HG03354 (cell line): ENCODE measurements at regions not wholly inside any gene's neighbourhood (a gene's known extent, or its start where the extent isn't known, plus 50 kb on each side); places are given as distances from the start of the nearest gene placed in this dataset.

ENCODE experiments used
- ATAC-seq: cut with Tn5 transposase; IDR thresholded peaks from one replicate; pipeline ENCODE4 v1.9.1; 2021; ENCODE audit warnings: mild to moderate bottlenecking; ENCODE audit not compliant: unreplicated experiment, poor library complexity, severe bottlenecking

DNA sequence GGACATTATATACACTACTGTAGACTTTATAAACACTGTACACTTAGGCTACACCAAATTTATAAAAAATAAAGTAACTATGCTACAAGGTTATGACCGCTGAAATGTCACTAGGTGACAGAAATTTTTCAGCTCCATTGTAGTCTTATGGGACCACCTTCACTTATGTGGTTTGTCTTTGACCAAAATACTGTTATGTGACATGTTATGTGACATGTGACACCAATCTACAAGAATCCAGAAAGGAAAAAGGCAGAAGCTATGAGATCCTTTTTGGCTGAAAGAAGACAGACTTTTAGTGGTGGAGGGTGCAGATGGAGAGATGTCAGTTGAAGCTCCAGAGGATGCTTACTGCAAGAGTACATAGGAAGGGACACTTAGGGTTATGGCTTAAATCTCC lies 1378.4 kb upstream of the TENM4 start:
- no peak for ATAC-seq

DNA sequence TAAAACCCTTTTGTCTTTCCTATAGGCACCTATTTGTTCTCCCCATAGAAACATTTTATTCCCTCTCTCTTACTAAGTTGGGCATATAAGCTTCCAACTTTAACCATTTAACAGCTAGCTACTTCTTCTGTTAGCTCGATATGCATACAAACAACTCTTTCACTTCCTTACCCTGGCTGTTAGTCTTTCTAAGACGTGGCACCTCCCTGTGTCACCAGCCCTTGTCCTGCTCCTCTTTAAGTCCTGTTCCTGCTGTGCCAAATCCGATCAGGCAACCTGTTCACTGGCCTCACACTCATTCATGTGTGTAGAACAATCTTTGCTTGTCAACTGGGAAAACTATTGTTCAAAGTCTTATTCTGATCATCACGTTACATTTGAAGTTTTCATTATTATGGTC lies 1376.1 kb upstream of the TENM4 start:
- peak; percentile 37 for ATAC-seq

DNA sequence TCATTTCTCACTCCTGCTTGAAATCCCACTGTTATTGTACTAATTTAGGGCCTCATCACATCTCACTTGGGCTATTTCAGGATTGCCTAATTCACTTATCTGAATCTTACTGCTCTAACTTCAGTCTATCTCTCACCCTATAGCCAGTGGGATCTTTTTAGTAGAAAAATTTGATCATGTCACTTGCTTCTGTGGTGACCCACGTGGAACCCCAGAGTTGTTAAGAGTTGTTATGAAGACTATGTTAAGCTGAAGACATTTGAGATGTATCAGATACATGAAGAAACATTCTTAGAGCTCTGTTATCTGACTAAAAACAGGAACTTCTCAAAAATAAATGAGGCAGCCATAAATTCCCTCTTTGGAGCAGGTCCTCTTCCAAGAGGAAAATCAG lies 1375.6 kb upstream of the TENM4 start:
- peak; percentile 55 for ATAC-seq

DNA sequence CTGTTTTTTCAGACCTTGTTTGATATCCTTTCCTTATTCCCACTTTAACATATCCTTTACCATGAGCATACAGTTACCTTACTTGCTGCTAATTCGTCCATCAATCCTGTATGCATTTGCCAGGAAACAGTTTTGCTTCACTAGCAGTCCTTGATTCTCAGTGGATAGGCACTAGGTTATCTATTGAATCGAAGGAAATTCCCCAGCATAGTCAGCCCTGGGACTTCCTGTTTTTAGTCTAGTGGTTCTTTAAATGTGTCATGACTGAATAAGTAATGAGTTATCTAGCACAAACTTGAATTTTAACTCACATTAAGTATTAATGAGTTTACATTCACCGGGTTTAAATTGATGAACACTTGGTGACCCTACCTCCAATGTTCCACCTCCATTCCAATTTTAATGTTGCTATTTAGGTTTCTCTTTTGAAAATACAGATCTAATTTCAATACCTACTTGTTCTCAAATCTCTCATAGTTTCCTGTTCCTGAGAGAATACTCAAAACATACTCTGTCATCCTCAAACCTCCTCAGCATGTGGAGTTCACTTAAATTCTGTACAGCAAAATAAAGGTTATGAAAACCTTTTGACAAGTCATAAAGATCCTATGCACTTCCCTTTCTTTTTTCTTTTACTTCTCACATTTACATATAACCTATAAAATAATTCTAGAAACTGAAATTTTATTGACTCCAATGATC lies 1375.1 kb upstream of the TENM4 start:
- ATAC-seq, result peak; percentile 91

DNA sequence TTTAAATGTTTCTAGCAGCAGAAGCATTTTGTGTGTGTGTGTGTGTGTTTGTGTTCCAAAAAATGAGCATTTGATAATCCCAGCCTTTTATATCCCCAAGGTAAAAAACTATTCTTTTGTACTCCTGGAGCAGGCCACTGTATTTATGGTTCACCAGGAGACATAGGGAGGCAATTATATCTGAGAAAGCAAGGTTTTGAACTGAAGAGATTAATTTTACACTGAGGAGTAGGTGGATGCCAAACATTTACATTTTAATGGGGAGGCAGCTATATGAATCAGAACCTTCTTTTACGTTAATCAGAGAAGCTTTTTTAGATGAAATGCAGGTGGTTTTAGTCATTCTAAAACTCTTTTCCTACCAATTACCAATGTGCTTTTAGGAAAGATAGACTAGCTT lies 1374.0 kb upstream of the TENM4 start:
- ATAC-seq, result no peak

DNA sequence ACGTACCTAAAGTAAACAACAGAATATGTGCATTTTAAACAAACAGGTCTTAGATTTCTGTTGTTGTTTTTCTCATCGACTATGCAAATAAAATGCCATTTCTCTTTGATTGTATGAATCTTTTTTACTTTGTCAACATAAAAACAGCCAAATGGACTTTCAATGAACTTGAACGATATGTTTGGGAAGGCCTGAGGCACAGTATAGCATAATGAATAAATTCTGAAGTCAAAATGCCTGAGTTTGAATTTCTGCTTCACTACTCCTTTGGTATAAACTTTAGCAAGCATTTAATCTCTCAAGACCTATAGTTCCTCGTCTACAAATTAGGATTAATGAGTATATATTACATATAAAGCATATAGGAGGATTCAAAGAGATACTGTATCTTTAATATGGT lies 1369.9 kb upstream of the TENM4 start:
- ATAC-seq, result no peak

DNA sequence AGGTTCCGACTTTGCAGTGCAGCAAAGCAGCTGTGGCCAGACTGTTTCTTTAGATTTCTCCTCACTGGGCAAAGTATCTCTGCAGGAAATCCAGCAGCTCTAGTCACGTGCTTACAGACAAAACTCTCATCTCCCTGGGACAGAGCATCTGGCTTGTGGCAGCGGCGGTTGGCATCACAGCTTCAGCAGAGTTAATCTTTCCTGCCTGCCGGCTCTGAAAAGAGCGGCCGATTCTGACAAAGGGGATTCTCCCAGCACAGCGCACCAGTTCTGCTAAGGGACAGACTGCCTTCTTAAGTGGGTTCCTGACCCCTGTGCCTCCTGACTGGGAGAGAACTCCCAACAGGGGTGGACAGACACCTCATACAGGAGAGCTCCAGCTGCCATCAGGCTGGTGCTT lies 1357.3 kb upstream of the TENM4 start:
- no peak for ATAC-seq

DNA sequence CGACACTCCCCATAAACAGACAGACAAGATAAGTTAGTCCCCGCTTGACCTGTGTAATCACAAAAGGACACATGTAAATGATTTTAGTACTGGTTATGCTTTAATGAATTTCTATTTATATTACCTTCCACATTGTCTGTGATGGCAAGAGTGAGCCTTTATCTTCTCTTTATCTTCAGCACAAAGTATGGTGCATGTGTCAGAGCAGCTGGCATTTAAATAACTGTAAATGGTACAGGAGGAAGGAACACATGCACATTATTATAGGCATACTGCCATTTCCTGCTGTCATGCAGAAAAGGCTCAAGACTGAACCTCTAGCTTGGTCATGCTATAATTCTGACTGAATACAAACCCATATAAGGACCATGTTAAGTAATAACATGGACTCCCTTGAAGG lies 1342.7 kb upstream of the TENM4 start:
- no peak for ATAC-seq

DNA sequence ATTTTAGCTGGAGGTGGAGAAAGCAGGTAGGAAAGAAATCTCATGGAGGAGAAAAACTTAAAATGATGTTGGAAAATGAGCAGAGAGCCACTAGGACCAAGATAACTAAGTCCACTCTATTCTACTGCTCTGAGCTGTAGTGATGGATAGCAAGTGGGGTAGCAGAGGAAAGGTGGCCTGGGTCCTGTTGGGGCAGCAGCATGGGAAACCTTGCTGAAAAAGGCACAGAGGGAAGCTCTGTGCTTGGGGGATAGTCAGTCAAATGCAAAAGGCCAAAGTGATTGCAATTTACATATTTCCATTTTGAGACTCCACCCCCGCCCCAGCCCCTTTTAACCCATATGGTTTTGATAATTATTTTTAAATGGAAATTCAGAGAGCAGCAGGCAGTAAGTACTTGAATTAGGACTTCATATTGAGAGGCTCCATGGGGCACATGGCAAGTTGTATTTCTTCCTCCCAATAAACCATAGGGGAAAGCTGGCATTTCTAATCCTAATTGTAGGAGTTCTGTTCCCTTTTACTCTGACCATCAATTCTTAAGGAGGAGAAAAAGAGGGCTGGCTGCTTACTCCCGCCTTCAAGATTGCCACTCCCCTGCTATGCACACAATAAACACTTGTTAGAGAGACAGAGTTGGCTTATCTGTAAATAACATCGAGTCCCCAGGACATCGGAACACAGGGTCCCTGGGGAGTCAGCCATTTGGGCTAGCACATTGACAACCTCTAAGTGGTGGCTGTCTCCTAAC lies 1341.5 kb upstream of the TENM4 start:
- ATAC-seq, result no peak

DNA sequence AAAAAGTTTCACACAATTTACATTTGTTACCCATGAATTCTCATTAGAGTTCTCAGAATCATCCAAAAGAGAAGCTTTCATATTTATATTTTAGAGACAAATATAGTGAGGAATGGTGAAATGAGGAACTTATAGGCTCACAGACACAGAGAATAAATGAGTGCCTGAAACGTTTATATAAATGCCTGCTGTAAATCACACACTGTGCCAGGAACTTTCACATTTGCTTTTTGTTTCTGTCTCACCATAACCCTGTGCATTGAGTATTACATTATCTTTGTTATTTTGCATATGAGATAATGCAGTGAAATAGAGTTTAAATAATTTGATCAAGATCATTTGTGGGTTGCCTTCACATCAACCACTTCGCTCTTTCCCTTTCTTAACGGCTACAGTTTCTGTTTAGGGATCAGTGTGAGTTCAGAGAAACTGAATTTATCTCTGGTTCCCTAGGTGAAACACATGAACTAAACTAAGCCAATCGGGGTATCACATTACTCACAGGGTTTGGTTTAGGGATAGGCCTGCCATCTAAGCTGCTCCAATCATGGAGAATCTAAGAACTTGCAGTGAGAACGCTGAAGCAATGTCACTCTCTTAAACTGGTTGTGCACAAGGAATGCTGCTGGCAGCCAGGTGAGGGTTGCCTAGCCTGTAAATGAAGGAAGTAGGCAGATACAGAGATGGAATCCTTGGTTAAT lies 1339.2 kb upstream of the TENM4 start:
- no peak for ATAC-seq

DNA sequence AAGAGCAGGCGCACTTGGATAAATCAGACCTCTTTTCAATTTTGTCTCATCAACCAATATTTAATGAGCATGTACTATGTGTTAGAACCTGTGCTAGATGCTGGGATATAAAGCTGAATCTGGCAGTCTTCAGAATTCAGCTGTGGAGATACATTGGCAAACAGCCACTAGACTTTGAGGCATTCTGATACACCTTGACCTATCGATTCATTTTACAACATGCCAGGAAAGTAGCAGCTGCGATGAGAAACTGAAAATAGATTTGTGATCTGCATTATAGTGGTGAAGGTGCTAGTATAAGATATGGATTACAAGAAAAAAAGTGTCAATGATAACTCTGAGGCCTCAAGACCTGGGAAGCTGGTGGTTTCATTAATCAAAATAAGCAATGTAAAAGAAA lies 1338.1 kb upstream of the TENM4 start:
- ATAC-seq, result no peak

DNA sequence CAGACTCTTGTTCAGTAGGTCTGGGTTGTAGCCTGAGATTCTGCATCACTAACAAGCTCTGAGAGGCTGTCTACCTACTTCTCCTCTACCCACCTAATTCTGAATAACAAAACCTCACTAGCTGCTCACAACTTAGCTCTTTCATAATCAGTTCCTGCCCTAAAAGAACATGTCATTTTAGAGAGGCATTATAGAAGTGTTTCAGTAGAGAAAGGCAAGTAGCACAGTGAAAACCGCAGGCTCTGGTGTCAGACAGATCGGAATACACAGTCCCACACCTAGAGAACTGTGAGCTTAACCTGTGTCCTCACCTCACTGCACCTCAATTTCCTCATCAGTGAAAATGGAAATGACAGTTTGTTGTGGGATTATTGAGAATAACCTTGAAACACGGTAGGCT lies 1337.6 kb upstream of the TENM4 start:
- no peak for ATAC-seq

DNA sequence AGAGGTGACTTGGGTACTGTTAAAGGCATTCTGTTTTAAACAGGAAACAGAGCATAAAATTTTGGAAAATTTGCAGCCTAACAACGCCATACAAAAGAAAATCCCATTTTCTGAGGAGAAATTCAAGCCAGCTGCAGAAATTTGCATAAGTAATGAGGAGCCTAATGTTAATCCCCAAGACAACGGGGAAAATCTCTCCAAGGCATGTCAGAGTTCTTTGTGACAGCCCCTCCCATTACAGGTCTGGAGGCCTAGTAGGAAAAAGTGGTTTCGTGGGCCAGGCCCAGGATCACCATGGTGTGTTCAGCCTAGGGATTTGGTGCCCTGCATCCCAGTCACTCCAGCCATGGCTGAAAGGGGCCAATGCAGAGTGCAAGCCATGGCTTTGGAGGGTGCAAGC lies 1333.1 kb upstream of the TENM4 start:
- no peak for ATAC-seq

DNA sequence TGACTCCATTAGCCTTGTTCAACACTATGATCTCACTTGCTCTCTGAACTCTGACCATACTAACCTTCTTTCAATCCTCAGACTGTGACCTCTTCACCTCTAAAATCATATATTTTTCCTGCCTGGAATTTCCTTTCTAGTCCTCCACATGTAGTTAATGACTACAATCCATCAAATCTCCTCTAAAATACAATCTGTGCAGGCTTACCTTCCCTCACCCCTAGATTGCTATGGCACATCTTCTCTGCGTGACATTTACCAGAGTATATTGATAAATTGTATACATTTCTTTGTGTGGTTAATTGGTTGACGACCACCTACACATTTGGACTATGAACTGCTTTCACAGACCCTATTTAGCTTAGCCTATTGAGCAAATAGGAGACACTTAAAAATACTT lies 1330.2 kb upstream of the TENM4 start:
- no peak for ATAC-seq

DNA sequence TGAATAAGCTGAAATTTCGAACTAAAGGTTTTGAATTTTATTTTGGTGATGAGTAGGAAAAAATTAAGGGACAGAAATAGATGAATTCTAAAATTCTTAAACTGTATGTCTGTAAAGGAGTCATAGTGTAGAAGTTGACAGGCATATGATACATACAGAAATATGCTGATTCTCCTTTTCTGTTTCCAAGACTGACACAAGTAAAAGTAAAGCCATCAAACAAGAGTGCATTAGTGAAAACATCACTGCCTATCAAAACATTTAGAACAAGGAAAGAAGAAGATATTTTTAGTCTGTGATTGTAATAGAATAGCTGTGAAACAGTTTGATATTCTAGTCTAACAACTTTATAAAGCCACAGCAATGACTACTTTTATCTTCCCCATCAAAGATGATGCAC lies 1318.0 kb upstream of the TENM4 start:
- no peak for ATAC-seq

DNA sequence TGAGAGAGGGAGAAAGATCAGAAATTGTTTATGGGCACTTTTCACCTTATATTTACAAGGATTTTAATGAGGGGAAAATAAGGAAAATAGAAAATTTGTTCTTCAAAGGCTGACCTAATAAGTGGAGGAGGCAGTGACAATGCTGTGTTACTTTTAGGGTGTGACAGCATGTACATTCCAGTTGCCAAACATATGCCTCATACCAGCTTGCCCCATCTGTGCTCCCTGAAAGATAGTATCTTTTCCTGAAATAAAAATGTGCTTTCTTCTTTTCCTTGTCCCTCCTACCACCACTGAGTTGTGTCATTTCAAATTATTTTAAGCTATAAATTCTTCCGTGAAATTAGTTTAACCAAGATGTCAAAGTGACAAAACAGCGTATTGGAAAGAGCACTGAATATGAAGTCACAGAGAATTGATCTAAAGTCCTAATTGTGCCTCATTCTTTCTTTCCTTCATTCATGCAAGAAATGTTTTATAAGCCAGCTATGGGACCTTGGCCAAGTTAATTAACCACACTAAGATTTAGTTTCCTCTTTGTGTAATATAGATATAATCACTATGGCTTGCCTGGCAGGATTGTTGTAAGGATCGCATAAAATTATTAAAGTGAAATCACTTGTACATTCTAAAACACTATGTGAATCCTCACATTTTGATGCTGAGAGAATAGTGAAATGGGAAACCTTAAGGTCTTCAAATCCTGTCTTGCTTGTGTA lies 1307.5 kb upstream of the TENM4 start:
- no peak for ATAC-seq

DNA sequence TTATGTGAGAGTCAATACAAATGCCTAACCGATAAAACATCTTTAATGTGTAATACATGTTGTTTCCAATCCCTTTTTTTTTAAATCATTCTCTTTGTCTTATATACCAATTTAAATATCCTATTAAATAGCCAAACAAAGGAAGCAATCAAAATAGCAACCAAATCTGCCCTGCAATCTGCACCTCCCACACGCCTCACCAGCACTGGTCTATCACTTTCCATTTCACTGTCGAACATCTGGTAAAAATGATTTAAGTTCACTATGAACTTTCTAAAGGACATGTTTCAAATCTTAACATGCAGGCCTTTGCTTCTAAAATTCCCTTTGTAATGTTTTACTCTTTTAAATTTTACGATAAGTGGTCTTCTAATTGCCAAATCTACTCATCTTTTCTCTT lies 1305.5 kb upstream of the TENM4 start:
- ATAC-seq, result no peak

DNA sequence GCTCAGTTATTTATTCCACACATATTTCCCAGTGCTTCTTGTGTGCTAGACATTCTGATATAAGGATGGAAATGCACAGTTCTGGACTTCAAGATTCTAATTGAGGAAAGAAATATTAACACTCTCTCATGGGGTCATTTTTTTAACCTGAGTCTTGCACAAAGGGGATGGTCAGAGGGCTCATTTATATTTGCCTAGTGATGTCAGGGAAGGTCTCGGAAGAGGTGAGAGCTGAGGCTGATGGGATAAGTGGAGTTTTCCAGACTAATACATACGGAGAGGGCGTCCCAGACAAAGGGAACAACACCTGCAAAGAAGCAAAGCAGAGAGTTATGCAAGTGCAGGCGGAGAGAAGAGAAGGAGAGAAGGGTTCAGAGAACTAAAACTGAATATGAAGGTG lies 1304.6 kb upstream of the TENM4 start:
- no peak for ATAC-seq

DNA sequence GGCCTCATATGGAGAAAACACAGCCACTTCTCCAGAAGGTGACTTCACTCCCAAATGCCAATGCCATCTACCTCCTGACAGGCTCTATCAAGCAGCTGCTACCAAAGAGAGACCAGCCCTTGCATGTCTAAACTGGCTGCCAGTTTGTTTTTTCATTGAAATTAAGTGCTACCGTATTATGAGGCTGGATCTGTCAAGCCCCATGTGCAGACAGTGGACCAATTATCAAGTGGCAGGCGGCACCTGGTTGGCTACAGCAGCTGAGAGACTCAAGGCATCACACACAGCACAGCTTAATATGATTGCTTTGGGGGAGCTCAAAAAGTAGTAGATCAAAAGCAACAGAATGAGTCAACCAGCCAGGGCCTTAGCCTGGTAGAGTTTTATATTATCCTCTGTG lies 1293.0 kb upstream of the TENM4 start:
- no peak for ATAC-seq

DNA sequence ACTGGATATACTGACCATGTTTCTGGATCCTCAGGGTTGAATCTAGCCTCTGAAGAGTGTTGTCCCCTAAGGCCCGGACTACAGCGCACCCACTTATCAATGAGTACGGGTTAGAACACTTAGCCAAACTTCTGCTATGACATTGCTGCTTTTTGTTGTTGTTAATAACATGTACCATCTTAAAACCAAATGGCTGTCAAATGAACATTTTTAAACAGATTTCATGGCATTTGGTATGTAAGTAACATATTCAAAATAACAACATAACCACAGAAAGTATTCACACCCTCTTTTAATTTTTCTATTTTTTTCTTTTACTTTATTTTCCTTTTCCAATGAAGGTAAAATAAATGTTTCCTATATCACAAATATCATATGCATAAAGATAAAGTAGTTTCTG lies 1292.5 kb upstream of the TENM4 start:
- ATAC-seq, result no peak
